PC-9 (cell line): ENCODE measurements at regions not wholly inside any gene's neighbourhood (a gene's known extent, or its start where the extent isn't known, plus 50 kb on each side); places are given as distances from the start of the nearest gene placed in this dataset.

Experiments
- BruUV-seq: library from RNA; stranded (reverse); fragments of 400-500 nt; replicated peaks from 2 replicates; lab custom pipeline; 2021; lab: Mats Ljungman, UMichigan
- CTCF ChIA-PET: fragments of 300-600 bp; sonication (Branson Sonifier 250); formaldehyde crosslinking; loops from one replicate; lab custom pipeline; 2022; ENCODE audit warnings: antibody characterized with exemption; lab: Charles Lee
- POLR2A ChIA-PET: fragments of 300-600 bp; sonication (Branson Sonifier 250); formaldehyde crosslinking; loops from one replicate; lab custom pipeline; 2022; ENCODE audit warnings: antibody characterized with exemption; ENCODE audit not compliant: unreplicated experiment; lab: Charles Lee
- DNase-seq, 2 experiments: peaks; one replicate each; pipeline versions ENCODE4 v3.0.0 to v3.0.0-alpha.2; 2015 to 2022; ENCODE audit warnings: mixed read lengths in 1 of 2
- H2AFZ ChIP-seq: fragments of 200-600 bp; sonication (generic); 2 replicates; pipeline ENCODE4 v1.8.1; 2017; ENCODE audit warnings: antibody characterized with exemption
- H3F3A ChIP-seq: fragments of 200-600 bp; sonication (generic); 2 replicates; pipeline ENCODE4 v1.8.1; 2017; ENCODE audit warnings: antibody characterized with exemption, mild to moderate bottlenecking, low read depth; ENCODE audit not compliant: insufficient read depth
- H3K27ac ChIP-seq: fragments of 200-600 bp; sonication (generic); 2 replicates; pipeline ENCODE4 v1.6.1; 2016; ENCODE audit warnings: mixed run types
- H3K27me3 ChIP-seq: fragments of 200-600 bp; sonication (generic); 2 replicates; pipeline ENCODE4 v1.6.1; 2016; ENCODE audit warnings: low read depth, mixed run types; ENCODE audit not compliant: insufficient read depth
- H3K36me3 ChIP-seq: fragments of 200-600 bp; sonication (generic); 2 replicates; pipeline ENCODE4 v1.6.1; 2016; ENCODE audit warnings: low read depth, mixed run types
- H3K4me1 ChIP-seq: fragments of 200-600 bp; sonication (generic); replicated peaks from 2 replicates; pipeline ENCODE4 v1.6.1; 2016; ENCODE audit warnings: mixed run types; ENCODE audit not compliant: insufficient read depth
- H3K4me2 ChIP-seq: fragments of 200-600 bp; sonication (generic); 2 replicates; pipeline ENCODE4 v1.6.1; 2017; ENCODE audit warnings: mixed run types
- H3K4me3 ChIP-seq: fragments of 200-600 bp; sonication (generic); 2 replicates; pipeline ENCODE4 v1.6.1; 2016; ENCODE audit warnings: mixed run types
- H3K79me2 ChIP-seq: fragments of 200-600 bp; sonication (generic); 2 replicates; pipeline ENCODE4 v1.6.1; 2017; ENCODE audit warnings: low read depth, mixed run types
- H3K9me2 ChIP-seq: fragments of 200-600 bp; sonication (generic); 2 replicates; pipeline ENCODE4 v1.8.1; 2017; ENCODE audit warnings: mild to moderate bottlenecking; ENCODE audit not compliant: insufficient read depth
- H3K9me3 ChIP-seq: fragments of 200-600 bp; sonication (generic); 2 replicates; pipeline ENCODE4 v1.8.1; 2016; ENCODE audit warnings: low read depth; ENCODE audit not compliant: insufficient read depth
- H4K20me1 ChIP-seq: fragments of 200-600 bp; sonication (generic); 2 replicates; pipeline ENCODE4 v1.8.1; 2017; ENCODE audit not compliant: insufficient read depth
- EZH2 ChIP-seq: fragments of 200-600 bp; sonication (generic); IDR thresholded peaks from 2 replicates; pipeline ENCODE4 v1.8.0; 2017; ENCODE audit warnings: antibody characterized with exemption, low read depth
- intact Hi-C: fragments of 100-400 bp; cut with micrococcal nuclease; formaldehyde crosslinking; loops from one replicate; pipeline ENCODE4 v1.10.0; 2022; ENCODE audit not compliant: unreplicated experiment
- TF ChIP-seq, protein P1 (sequence below): fragments of 200-600 bp; sonication (generic); conservative IDR thresholded peaks from 2 replicates; pipeline ENCODE4 v1.6.1; 2017; ENCODE audit warnings: mixed run types, antibody characterized with exemption, mild to moderate bottlenecking, moderate library complexity

DNA sequence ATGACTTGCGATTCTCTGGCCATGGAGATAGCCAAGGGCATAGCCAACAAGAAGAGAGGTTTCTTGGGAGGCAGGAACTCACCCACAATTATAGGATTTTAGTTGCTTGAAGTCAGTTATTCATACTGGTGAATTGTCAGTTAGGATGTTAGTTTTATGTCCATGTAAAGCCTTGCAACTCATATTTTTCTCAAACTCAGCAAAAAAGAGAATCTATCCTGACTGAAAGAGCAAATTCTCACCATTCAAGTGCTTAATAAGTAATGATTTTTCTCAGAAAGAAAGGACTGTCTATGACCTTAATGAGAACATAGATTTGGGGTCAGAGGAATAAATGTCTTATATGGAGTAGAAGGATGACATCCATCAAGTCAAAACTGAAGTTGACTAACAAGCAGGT is 934.5 kb downstream of the STPG2 start:
- no peaks in the 10 kb centered on the region for H3F3A ChIP-seq
- no peak overlapping the region for H3K4me3 ChIP-seq
- no peak overlapping the region for H2AFZ ChIP-seq
- no peaks in the 10 kb centered on the region for H3K27me3 ChIP-seq
- ChIA-PET CTCF (no interaction called here), POLR2A (no interaction called here)
- H3K36me3 ChIP-seq: no peaks in the 10 kb centered on the region
- H3K4me2 ChIP-seq: no peak overlapping the region
- DNase-seq: no peak
- no peak overlapping the region for H3K27ac ChIP-seq
- no peak for TF ChIP-seq EZH2
- TF ChIP-seq, protein P1, sequence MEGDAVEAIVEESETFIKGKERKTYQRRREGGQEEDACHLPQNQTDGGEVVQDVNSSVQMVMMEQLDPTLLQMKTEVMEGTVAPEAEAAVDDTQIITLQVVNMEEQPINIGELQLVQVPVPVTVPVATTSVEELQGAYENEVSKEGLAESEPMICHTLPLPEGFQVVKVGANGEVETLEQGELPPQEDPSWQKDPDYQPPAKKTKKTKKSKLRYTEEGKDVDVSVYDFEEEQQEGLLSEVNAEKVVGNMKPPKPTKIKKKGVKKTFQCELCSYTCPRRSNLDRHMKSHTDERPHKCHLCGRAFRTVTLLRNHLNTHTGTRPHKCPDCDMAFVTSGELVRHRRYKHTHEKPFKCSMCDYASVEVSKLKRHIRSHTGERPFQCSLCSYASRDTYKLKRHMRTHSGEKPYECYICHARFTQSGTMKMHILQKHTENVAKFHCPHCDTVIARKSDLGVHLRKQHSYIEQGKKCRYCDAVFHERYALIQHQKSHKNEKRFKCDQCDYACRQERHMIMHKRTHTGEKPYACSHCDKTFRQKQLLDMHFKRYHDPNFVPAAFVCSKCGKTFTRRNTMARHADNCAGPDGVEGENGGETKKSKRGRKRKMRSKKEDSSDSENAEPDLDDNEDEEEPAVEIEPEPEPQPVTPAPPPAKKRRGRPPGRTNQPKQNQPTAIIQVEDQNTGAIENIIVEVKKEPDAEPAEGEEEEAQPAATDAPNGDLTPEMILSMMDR: no peak
- H3K9me2 ChIP-seq: no peaks in the 10 kb centered on the region
- no peaks in the 10 kb centered on the region for H3K9me3 ChIP-seq
- H3K79me2 ChIP-seq: no peaks in the 10 kb centered on the region
- BruUV-seq: no TSS peak
- H4K20me1 ChIP-seq: no peaks in the 10 kb centered on the region
- H3K4me1 ChIP-seq: no peaks in the 10 kb centered on the region
- intact Hi-C loops: no loop called here

DNA sequence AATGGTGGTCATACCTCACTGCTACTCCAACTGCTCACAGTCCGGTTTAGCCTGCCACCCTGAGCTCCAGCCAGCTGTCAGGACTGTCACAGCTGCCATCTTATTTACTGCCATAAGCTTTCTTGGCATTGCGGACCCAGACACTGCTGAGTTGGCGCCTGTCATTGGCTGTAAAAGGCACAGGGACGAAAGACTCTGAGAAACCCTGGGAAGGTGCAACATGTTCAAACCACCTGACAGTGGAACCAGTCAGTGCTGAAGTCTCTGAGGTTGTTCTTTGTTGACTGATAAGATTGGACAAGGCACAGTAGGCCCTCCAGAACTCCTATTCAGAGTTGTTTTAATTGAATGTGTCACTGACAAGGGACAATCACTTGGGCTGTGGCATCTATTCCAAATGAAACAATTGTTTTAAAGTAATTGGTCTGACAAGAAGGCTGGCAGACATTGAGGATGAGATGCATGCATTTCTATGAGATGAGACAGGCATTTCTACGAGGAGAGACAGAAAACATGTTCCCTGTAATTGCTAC is 927.8 kb downstream of the STPG2 start:
- no peak overlapping the region for H3K27ac ChIP-seq
- no peaks in the 10 kb centered on the region for H4K20me1 ChIP-seq
- H3K4me2 ChIP-seq: no peak overlapping the region
- H3K4me3 ChIP-seq: no peak overlapping the region
- no peak for TF ChIP-seq EZH2
- H3K4me1 ChIP-seq: no peaks in the 10 kb centered on the region
- H3K27me3 ChIP-seq: no peaks in the 10 kb centered on the region
- ChIA-PET POLR2A (no interaction called here), CTCF (no interaction called here)
- DNase-seq: no peak
- H3K79me2 ChIP-seq: no peaks in the 10 kb centered on the region
- no peaks in the 10 kb centered on the region for H3K36me3 ChIP-seq
- no peaks in the 10 kb centered on the region for H3K9me2 ChIP-seq
- no peaks in the 10 kb centered on the region for H3F3A ChIP-seq
- H2AFZ ChIP-seq: no peak overlapping the region
- no peaks in the 10 kb centered on the region for H3K9me3 ChIP-seq
- no TSS peak for BruUV-seq
- intact Hi-C loops: no loop called here

DNA sequence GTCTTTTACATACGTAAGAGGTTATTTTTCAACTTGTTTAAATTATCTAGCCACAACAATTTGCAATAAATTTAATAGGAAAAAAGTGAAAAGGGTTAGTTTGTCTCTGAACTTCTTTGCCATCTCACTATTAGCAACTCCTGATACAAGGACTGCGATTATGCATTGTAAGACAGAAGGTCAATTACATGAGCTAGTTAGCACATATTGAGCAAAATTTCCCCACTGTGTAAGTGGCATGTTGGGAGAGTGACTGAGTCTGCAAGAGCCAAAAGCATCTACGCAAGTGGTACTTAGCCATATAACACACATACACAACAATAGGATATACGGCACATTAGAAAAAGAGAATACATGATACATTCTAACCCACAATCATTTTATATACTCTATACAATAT is 927.2 kb downstream of the STPG2 start:
- Histone ChIP-seq H3K4me1 (no peaks in the 10 kb centered on the region), H3F3A (no peaks in the 10 kb centered on the region), H3K4me2 (no peak overlapping the region), H3K27ac (no peak overlapping the region), H3K4me3 (no peak overlapping the region), H4K20me1 (no peaks in the 10 kb centered on the region), H3K9me3 (no peaks in the 10 kb centered on the region), H2AFZ (no peak overlapping the region), H3K36me3 (no peaks in the 10 kb centered on the region), H3K9me2 (no peaks in the 10 kb centered on the region), H3K79me2 (no peaks in the 10 kb centered on the region), H3K27me3 (no peaks in the 10 kb centered on the region)
- ChIA-PET POLR2A (no interaction called here), CTCF (no interaction called here)
- DNase-seq: no peak
- intact Hi-C loops: no loop called here
- TF ChIP-seq EZH2: no peak
- TF ChIP-seq, protein P1: no peak
- no TSS peak for BruUV-seq

DNA sequence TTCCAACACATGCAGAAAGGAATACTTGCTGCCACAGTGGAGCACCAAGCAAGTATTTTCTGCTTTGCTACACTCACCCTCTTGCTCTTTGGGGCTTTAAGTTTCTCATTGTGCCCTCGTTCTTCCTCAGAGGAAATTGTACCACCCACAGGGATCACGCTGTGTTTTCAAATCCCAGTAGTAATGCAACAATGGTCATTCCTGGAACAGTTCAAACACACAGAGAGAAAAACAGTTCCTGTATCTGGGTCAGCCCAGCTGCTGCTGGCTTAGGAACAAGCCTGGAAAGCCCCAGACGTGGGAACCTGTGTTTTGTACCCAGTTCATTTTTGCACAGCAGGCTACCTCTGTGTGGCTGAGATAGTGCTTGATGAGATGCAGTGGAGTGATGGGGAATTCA is 907.8 kb downstream of the STPG2 start:
- no peak for DNase-seq
- intact Hi-C loops: no loop called here
- H3K4me3 ChIP-seq: no peak overlapping the region
- ChIA-PET POLR2A (no interaction called here), CTCF (no interaction called here)
- no peak overlapping the region for H3K27ac ChIP-seq
- no peak overlapping the region for H2AFZ ChIP-seq
- no TSS peak for BruUV-seq
- no peak for TF ChIP-seq EZH2
- TF ChIP-seq, protein P1: no peak
- H3K4me2 ChIP-seq: no peak overlapping the region
- no peaks in the 10 kb centered on the region for H3K27me3 ChIP-seq
- no peaks in the 10 kb centered on the region for H4K20me1 ChIP-seq
- H3F3A ChIP-seq: no peaks in the 10 kb centered on the region
- H3K36me3 ChIP-seq: no peaks in the 10 kb centered on the region
- H3K9me3 ChIP-seq: no peaks in the 10 kb centered on the region
- H3K4me1 ChIP-seq: no peaks in the 10 kb centered on the region
- H3K79me2 ChIP-seq: no peaks in the 10 kb centered on the region
- no peaks in the 10 kb centered on the region for H3K9me2 ChIP-seq
